ENCODE measurements at regions not wholly inside any gene's neighbourhood (a gene's known extent, or its start where the extent isn't known, plus 50 kb on each side); places are given as distances from the start of the nearest gene placed in this dataset.

DNA sequence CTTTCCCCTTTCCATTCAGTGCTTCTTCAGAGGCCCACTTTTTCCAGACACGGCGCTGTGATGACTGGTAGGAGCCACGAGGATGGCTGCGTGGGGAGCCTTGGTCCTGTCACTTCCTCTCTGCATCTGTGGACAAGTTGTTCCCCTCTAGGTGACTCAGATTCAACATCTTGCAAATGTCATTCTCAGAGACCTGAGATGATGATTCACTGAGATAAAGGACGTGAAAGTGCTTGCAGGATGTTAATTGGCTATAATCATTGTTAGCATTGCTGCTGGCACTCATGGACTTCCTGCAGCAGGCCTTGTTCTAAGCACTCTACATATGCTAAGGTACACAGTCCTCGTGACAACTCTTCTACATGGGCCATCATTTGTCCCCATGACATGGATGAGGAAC, 489.8 kb upstream of the ZMIZ1 start:
- peak; percentile 64 for DNase-seq

GRCh38 chr10:78579576-78579975, 489.2 kb upstream of the ZMIZ1 start:
- DNase-seq: no peak

DNA sequence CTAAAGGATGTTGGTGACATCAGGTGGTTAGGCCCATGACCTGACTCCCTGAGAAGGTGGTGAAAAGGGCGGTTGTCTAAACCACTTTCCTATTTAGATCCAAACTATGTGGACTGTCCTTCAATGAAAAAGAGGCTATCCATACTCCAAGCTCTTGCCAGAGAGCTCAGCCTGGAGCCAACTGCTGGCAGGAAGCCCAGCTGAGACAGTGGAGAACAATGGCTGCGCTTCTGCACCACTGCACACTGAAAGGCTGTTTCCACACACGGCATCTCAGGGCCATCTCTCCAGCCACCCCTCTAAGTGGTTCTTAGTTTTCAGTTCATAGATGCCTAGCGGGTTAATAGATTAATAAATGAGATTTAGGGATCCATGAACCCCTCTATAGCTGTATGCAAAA, 488.8 kb upstream of the ZMIZ1 start:
- DNase-seq: no peak

DNA sequence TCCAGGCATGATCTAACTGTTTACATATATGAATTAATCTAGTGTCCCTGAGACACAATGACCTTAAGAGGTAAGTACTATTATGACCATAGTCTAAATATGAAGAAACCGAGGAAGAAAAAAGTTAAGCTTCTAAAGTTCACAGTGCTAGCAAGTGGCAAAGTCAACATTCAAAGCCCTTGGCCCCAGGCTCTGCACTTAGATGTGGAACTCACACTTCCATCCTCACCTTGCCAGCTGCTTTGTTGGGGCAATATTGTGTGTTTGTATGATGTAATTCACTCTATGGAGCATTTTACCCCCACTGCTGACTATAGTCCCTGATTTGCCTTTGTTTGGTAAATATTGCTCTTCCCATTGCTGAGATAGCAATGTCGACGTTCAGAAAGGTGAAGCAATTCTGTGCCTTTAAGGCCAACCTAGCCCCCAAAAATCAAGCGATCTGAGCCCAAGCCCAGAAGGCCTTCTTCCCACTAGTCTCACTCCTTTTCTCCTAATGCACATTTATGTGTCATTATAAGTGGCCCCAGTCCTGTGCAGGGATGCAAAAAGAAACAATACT, 487.6 kb upstream of the ZMIZ1 start:
- no peak for DNase-seq

DNA sequence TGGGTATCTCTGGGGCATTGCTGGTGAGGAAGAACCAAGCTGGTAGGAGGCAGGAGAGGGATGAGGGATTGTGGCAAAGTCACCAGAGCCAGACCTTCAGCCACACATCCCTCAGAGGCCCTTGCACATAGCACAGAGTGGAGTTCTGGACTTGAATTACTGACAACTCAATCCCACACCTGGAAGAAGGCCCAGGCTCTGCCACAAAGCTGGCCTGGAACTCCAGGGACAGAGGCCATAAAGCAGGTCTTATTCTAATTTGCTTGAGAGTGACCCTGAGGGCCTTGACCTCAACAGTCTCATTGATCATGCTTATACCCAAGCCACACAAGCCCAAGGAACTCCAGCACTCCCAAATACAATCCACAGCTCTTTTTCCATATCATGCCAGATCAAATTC, 486.2 kb upstream of the ZMIZ1 start:
- DNase-seq: no peak

- no peak for DNase-seq
These were observed 484.5 kb upstream of the ZMIZ1 start for GRCh38 chr10:78584266-78584665.

DNA sequence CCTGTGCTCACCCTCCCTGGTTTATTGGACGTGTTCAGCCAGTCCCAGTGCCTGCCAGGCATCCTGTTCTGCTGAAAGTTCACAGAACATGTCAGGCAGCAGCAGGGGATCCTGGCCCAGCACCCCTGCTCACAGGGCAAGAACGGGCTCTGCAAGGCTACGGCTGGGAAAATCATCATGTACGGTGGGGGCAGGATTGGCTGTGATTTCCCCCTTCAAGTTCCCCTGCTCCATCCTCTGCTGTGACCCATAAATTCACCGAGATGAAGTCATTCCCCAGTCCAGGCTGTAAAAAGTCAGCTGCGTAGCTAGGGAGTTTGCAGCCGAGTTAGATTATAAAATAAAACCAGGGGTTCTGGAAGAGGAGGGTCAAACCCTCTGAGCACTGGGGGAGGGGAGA, 484.1 kb upstream of the ZMIZ1 start:
- DNase-seq: no peak

- DNase-seq: no peak
These were observed 482.8 kb upstream of the ZMIZ1 start for GRCh38 chr10:78585952-78586351.

DNA sequence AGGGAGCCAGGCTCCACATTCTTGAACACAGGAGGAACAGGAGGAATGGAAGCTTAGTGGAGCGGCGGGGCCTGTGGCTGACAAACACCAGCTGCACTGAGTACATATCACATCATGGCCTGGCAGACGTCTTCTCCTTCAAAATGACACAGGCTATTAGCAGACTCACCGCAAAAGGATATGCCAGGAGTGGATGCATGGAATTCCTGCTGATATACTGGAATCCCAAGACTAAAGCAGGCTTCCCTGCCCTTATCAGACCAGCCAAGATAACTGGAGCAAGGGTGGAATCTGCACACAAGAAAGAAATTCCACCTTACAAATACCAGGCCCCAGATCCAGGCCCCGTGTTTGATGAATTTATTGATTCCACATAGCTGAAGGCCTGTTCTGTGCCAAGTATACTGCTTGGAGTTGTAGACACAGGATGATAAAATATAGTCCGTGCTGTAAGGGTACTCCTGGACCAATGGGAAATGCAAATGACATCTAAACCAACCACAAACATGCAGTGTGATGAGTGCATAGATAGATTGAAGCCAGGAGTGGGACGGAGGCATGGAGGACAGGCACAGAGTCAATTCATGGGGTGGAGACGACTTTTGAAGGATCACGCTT, 480.5 kb upstream of the ZMIZ1 start:
- DNase-seq: no peak

DNA sequence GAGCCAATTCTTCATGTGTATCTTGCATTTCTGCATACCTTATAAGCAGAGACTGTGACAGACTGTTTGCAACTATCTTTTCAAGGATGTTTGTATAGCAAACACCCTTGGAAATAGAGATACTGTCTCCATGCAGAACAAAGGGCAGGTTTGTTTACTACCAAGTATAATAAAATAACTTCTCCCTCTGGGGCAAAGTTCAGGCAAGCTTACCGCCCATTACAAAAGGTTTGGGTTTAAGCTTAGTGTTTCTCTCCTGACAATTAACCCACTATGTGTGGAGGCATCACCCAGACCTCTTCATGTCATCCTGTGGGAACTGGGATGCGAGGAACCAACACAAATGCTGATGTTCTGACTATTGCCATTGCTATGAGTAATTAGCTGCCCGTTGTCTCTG, 479.1 kb upstream of the ZMIZ1 start:
- DNase-seq: no peak

GRCh38 chr10:78591066-78591465, 477.7 kb upstream of the ZMIZ1 start:
- no peak for DNase-seq

- DNase-seq: no peak
These were observed 474.1 kb upstream of the ZMIZ1 start for GRCh38 chr10:78594559-78595268.

- DNase-seq: no peak
These were observed 473.5 kb upstream of the ZMIZ1 start for GRCh38 chr10:78595269-78595619.

DNA sequence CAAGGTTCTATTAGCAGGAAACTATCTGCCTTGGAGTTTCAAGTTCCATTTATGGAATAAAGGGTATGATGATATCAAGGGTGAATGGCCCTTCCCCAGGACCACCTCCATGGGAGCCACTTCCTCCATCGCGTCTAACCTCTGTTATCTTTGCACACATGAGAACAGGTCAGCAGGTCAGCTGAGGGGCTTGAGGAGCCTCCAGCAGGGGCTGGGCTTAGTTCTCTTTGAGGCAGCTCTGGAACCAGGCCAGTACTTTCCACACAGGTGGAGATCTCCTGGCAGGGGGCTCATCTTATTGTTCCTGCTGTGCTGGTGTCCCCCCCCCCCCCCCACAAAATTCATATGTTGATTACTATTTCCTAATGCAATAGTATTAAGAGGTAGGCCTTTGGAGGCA, 472.2 kb upstream of the ZMIZ1 start:
- no peak for DNase-seq

DNA sequence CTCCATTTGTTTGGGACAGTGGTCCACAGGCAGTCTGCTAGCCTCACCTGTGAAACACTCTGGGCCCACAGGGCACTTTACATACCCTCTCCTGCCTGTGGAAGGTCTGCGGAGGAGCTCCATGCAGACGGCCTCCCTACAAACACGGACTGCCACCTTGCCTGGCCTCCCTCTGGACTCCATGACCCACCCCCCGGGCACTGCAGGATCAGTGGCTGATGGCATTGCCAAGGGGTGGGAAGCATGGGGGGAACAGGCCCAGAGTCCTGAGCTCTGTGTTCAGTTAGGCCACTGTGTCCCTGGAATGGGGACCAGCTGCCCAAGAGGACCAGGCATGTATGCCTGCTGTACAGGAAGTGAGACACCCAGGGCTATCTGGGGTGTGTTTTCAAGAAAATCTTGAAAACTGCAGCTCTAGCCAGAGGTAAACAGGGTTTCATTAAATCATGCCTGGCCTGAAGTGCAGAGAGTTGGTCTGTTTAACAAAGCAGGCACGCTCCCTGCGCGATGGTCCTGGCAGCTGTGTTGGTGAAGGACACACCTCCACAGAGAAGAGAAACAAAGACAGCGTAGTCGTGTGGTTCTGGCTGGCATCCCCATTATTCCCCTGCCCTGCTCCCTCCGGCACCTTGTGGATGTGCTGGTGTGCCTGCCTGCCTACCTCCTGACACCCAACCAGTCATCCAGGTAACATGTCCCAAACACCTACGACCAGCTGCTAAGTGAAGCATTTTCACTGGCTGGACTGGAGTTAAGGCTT, 470.8 kb upstream of the ZMIZ1 start:
- DNase-seq: no peak

GRCh38 chr10:78599122-78599853, 469.5 kb upstream of the ZMIZ1 start:
- no peak for DNase-seq

DNA sequence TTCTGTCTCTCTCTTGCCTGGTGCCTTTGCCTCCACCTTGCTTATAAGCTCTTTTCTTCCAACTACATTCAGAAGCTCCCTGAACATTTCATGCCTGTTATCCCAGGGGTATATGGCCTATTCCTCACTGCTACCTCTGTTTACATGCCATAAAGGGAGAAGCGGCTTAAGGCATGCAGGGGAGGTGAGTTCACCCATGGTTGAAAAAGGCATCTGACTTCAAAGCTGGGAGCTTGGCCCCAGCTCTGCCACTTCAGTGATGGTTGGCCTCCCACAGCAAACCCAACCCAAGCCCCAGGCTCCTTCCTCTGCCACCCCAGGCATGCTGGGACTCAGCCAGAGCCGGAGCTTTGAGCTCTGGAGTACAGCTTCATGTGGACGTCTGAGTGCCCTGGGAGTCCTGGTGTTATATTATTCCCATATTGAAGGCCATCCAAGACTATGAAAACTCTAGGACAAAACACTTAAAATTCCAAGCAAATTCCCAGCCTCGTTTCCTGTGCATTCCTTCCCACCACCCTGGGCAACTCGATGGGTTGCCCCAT, 468.6 kb upstream of the ZMIZ1 start:
- DNase-seq: no peak

DNA sequence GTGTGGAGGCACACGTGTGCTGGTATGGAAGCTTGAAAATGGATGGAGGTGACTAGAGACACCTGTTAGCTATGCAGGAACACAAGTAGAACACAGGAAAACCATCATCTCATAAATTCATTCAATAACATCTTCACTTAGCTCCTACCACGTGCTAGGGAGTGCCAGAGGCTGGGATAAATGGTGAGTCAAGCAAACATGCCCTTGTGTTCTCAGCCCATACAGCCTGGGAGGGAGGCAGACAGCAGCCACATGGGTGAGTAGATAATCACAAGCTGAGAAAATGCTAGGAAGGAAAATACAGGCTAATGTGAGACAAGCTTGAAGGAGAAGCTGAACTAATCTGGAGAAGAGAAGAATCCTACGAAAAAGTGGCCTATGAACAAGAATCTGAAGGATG, 468.0 kb upstream of the ZMIZ1 start:
- no peak for DNase-seq

- DNase-seq: no peak
These were observed 466.4 kb upstream of the ZMIZ1 start for GRCh38 chr10:78602201-78602932.

DNA sequence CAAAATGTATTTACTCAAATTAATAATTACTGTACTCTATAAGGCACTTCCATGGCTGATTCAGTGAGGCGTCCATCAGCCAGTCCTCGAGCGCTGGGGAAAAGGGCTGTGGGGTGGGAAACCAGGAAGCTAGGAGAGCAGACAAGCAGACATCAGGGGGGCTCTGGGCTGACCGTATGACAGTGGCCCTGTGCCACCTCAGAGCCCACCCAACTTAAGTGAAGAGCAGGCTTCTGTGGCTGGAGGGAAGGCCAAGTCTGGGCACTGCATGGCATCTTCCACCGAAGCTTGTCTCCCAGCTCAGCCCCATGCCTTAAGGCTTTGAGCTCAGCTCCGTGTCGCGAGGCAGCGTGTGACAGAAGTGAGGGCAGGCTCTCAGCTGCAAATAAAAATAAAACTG, 464.5 kb upstream of the ZMIZ1 start:
- DNase-seq: no peak

DNA sequence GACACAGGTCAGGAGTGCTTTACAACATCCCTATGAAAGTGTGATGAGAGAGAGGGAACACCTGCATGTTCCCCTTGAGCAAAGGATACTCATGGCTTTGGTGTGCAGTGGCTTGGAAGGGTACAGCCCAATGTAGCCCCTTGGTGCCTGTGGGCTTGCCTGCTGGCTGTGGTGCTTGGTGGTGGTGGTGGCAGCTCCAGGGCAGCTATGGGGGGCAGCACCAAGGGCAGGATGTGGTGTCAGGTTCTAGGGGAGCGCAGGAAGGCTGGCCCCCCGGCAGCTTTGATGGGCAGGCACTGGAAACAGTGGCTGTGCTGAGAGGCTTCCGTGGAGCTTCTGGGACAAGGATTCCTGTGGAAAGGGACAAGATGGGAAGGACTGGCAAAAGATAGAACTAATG, 464.0 kb upstream of the ZMIZ1 start:
- no peak for DNase-seq

GRCh38 chr10:78605800-78606350, 462.9 kb upstream of the ZMIZ1 start:
- no peak for DNase-seq
